SK-N-MC (cell line): ENCODE measurements at regions not wholly inside any gene's neighbourhood (a gene's known extent, or its start where the extent isn't known, plus 50 kb on each side); places are given as distances from the start of the nearest gene placed in this dataset.

Source experiments
- EZH2 ChIP-seq: fragments of 200-600 bp; sonication (generic); IDR thresholded peaks from one replicate; pipeline ENCODE4 v1.6.1; 2017; ENCODE audit warnings: antibody characterized with exemption
- POLR2AphosphoS5 ChIP-seq: IDR thresholded peaks from 2 replicates; pipeline ENCODE4 v1.6.1; 2012; ENCODE audit warnings: mild to moderate bottlenecking, low read depth, low read length, borderline replicate concordance

DNA sequence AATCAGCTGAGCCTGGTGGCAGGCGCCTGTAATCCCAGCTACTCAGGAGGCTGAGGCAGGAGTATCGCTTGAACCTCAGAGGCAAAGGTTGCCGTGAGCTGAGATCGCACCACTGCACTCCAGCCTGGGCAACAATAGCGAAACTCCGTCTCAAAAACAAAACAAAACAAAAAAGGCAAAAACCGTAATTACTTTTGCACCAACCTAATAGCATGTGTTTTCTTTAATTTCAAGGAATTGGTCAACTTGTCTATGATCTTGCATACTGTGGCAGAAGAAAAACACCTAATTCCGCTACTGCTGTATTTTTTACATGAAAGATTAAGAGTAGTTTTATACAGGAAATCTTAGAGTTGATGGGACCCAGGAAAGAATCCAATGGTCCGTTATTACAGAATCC lies 241.2 kb downstream of the COL4A1 start:
- TF ChIP-seq EZH2 (no peak), POLR2AphosphoS5 (no peak)
